Natural killer cell (primary cell): ENCODE measurements at regions not wholly inside any gene's neighbourhood (a gene's known extent, or its start where the extent isn't known, plus 50 kb on each side); places are given as distances from the start of the nearest gene placed in this dataset.

Experiments
- ATAC-seq, 3 donors: fragments of 150-1000 bp in 2 of 3; fragments of 200-7000 bp in 1 of 3; cut with Tn5 transposase; 1 replicate in 1 of 3; 2 replicates in 2 of 3; pipeline ENCODE4 v1.10.0; 2021; ENCODE audit warnings: mild to moderate bottlenecking in 2 of 3, moderate library complexity in 2 of 3
- DNase-seq, 2 donors: peaks; one replicate each; pipeline versions ENCODE4 v3.0.0 to v3.0.0-alpha.2; 2013 to 2021; ENCODE audit warnings: mixed read lengths in 1 of 2
- H3K27ac ChIP-seq: one replicate; pipeline ENCODE4 v1.5.1; 2013; ENCODE audit warnings: mild to moderate bottlenecking, low read length
- H3K27me3 ChIP-seq: one replicate; pipeline ENCODE4 v1.6.1; 2013; ENCODE audit warnings: low read length; ENCODE audit not compliant: control insufficient read depth, insufficient read depth
- H3K36me3 ChIP-seq: one replicate; pipeline ENCODE4 v1.6.1; 2013; ENCODE audit warnings: low read length; ENCODE audit not compliant: control insufficient read depth, insufficient read depth
- H3K4me1 ChIP-seq: one replicate; pipeline ENCODE4 v1.6.1; 2013; ENCODE audit warnings: low read length; ENCODE audit not compliant: control insufficient read depth, insufficient read depth
- H3K4me3 ChIP-seq: one replicate; pipeline ENCODE4 v1.5.1; 2013; ENCODE audit warnings: low read length
- H3K9me3 ChIP-seq: one replicate; pipeline ENCODE4 v1.6.1; 2013; ENCODE audit warnings: low read length; ENCODE audit not compliant: control insufficient read depth, insufficient read depth
- H3K27ac Mint-ChIP-seq, 2 donors: one replicate each; pipeline ENCODE4 v1.8.0; 2022; ENCODE audit warnings: mild to moderate bottlenecking in 2 of 2, mixed read lengths in 2 of 2, moderate library complexity in 1 of 2
- H3K27me3 Mint-ChIP-seq, 2 donors: one replicate each; pipeline ENCODE4 v1.8.0; 2022; ENCODE audit warnings: low read depth in 2 of 2, mixed read lengths in 2 of 2
- H3K36me3 Mint-ChIP-seq: one replicate; pipeline ENCODE4 v1.8.0; 2022; ENCODE audit warnings: mixed read lengths
- H3K4me1 Mint-ChIP-seq, 2 donors: one replicate each; pipeline ENCODE4 v1.8.0; 2022; ENCODE audit warnings: mixed read lengths in 2 of 2
- H3K4me3 Mint-ChIP-seq: one replicate; pipeline ENCODE4 v1.8.0; 2022; ENCODE audit warnings: mild to moderate bottlenecking, moderate library complexity, mixed read lengths
- H3K9me3 Mint-ChIP-seq, 2 donors: one replicate each; pipeline ENCODE4 v1.8.0; 2022; ENCODE audit warnings: mixed read lengths in 2 of 2
- WGBS: methylation state at CpG from one replicate; pipeline ENCODE4 v1.1.7; 2013; ENCODE audit warnings: missing lambda C conversion rate; ENCODE audit not compliant: insufficient coverage; 5-methylcytosine and 5-hydroxymethylcytosine counted together
- intact Hi-C: fragments of 100-400 bp; cut with micrococcal nuclease; formaldehyde crosslinking; loops from one replicate; pipeline ENCODE4 v1.14.2; 2022
- TF ChIP-seq, protein P1 (sequence below): fragments of 200-600 bp; IDR thresholded peaks from one replicate; pipeline ENCODE4 v1.8.0; 2022; ENCODE audit warnings: antibody characterized with exemption

DNA sequence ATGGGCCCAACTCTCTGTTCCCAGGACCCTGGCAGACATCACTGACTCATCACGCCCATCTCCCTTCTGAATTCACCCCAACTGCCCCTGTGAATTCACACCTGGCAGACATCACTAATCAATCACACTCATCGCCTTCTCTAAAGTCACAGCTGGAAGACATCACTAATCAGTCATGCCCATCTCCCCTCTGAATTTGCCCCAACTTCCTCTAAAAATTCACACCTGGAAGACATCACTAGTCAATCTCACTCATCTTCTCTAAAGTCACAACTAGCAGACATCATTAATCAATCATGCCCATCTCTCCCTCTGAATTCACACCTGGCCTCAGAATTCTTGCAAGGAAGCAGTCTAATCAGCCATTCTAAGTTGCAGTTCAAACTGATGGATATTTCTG lies 111.1 kb downstream of the FOXA2 start:
- Mint-ChIP-seq H3K4me3 (no peak overlapping the region), H3K36me3 (peaks cover 6% of the 10 kb centered on the region), H3K4me1 (no peaks in the 10 kb centered on the region), H3K9me3 (peaks cover 11 to 12% of the 10 kb centered on the region in 2 donors), H3K27me3 (no peaks in the 10 kb centered on the region), H3K27ac (no peak overlapping the region)
- Histone ChIP-seq H3K27ac (no peak overlapping the region), H3K4me1 (no peaks in the 10 kb centered on the region), H3K36me3 (no peaks in the 10 kb centered on the region), H3K27me3 (no peaks in the 10 kb centered on the region), H3K4me3 (no peak overlapping the region), H3K9me3 (no peaks in the 10 kb centered on the region)
- ATAC-seq (no peak), DNase-seq (no peak)
- WGBS, result 84% methylated on average over 2 of the region's 2 CpGs
- intact Hi-C loops, result no loop called here
- TF ChIP-seq, protein P1, sequence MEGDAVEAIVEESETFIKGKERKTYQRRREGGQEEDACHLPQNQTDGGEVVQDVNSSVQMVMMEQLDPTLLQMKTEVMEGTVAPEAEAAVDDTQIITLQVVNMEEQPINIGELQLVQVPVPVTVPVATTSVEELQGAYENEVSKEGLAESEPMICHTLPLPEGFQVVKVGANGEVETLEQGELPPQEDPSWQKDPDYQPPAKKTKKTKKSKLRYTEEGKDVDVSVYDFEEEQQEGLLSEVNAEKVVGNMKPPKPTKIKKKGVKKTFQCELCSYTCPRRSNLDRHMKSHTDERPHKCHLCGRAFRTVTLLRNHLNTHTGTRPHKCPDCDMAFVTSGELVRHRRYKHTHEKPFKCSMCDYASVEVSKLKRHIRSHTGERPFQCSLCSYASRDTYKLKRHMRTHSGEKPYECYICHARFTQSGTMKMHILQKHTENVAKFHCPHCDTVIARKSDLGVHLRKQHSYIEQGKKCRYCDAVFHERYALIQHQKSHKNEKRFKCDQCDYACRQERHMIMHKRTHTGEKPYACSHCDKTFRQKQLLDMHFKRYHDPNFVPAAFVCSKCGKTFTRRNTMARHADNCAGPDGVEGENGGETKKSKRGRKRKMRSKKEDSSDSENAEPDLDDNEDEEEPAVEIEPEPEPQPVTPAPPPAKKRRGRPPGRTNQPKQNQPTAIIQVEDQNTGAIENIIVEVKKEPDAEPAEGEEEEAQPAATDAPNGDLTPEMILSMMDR, result no peak

DNA sequence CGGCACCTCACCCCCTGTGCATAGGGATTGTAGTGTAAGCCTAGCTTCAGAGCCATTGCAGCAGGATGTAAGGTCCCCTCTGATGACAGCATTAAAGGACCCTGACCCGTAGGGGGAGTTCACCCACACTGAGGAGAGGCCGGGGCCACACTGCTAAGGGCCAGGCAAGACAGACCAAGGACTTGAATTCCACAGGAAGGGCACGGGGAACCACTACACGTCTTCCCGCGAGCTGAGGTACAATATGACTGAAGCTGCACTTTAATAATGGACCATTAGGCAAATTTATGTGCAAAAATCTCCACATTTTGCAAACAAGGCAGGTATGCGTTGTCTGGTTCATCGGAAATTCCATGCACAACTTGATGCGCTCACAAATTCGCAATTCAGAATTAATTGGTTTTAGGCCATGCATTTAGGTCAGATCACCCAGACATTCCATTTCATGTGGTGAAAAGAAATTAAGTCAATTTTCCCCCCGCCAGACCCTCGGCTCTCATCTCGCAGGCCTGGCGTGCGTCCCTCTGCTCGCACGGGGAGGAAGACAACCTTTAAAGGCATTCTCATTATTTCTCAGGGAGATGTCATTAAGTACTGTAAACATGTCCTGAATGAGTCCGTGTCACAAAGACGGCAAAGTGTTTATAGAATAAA lies 111.8 kb downstream of the FOXA2 start:
- Histone ChIP-seq H3K4me1 (no peaks in the 10 kb centered on the region), H3K27me3 (no peaks in the 10 kb centered on the region)

DNA sequence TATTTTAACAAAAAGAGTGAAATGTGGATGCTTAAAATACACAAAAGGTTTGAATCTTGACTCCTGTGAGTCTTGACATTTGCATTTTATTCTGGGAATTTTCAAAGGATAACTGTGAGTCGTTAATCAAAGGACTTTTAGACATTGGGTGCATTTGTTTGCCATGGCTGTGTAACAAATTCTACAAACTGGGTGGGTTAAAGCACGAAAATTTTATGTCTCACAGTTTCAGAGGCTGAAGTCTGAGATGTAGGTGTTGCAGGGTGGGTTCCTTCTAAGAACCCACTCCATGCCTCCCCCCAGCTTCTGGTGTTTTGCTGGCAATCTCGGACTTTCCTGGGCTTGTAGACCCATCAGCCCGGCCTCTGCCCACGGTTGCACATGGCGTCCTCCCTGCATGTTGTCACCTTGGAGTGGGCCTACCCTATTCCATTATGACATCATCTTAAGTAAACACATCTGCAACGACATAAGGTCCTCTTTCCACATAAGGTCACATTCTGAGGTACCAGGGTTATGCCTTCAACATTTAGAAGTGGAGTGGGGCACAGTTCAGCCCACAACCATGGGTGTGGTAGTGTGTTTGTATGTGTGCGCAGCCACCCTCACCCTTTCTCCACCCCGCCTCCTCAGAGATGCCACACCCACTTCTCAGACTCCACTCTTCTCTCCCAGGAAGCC lies 113.1 kb downstream of the FOXA2 start:
- Mint-ChIP-seq H3K27me3 (no peaks in the 10 kb centered on the region), H3K4me1 (no peaks in the 10 kb centered on the region), H3K9me3 (peaks cover 6 to 8% of the 10 kb centered on the region in 2 donors), H3K36me3 (no peaks in the 10 kb centered on the region), H3K27ac (no peak overlapping the region), H3K4me3 (no peak overlapping the region)
- Histone ChIP-seq H3K4me3 (no peak overlapping the region), H3K4me1 (no peaks in the 10 kb centered on the region), H3K27me3 (no peaks in the 10 kb centered on the region), H3K27ac (no peak overlapping the region), H3K36me3 (no peaks in the 10 kb centered on the region), H3K9me3 (peaks cover 3% of the 10 kb centered on the region)
- ATAC-seq, result no peak
- 93% methylated on average over 8 of the region's 9 CpGs for WGBS
- intact Hi-C loops, result no loop called here
- TF ChIP-seq, protein P1, result no peak
- DNase-seq, result no peak

More for the DNA sequence above, 111.8 kb downstream of the FOXA2 start:
- Histone ChIP-seq H3K27ac (no peak overlapping the region), H3K4me3 (no peak overlapping the region), H3K36me3 (no peaks in the 10 kb centered on the region), H3K9me3 (no peaks in the 10 kb centered on the region)
- H3K27me3 Mint-ChIP-seq, result no peaks in the 10 kb centered on the region
- peaks cover 6% of the 10 kb centered on the region for H3K36me3 Mint-ChIP-seq
- no peak overlapping the region for H3K27ac Mint-ChIP-seq
- H3K4me3 Mint-ChIP-seq, result no peak overlapping the region
- 93% methylated on average over 19 of the region's 20 CpGs for WGBS
- peak in 1 of 3 donors; percentile 30 for ATAC-seq
- no peak for DNase-seq
- H3K9me3 Mint-ChIP-seq, result peaks cover 10 to 11% of the 10 kb centered on the region in 2 donors
- TF ChIP-seq, protein P1, result no peak
- no peaks in the 10 kb centered on the region for H3K4me1 Mint-ChIP-seq
- intact Hi-C loops, result no loop called here
